CD8-positive, alpha-beta memory T cell (primary cell): ENCODE measurements at regions not wholly inside any gene's neighbourhood (a gene's known extent, or its start where the extent isn't known, plus 50 kb on each side); places are given as distances from the start of the nearest gene placed in this dataset.

Experiments
- CTCF ChIA-PET: fragments of 350-600 bp; sonication (Branson Sonifier 250); formaldehyde crosslinking; loops from one replicate; lab custom pipeline; 2021; ENCODE audit warnings: antibody characterized with exemption; lab: Charles Lee
- POLR2A ChIA-PET: fragments of 350-600 bp; sonication (Branson Sonifier 250); formaldehyde crosslinking; loops from one replicate; lab custom pipeline; 2021; ENCODE audit warnings: antibody characterized with exemption; lab: Charles Lee
- DNase-seq, 5 donors: peaks; one replicate each; pipeline versions ENCODE4 v3.0.0 to v3.0.0-alpha.2; 2020 to 2022; ENCODE audit warnings: mixed read lengths in 1 of 5
- H3K27ac ChIP-seq: one replicate; pipeline ENCODE4 v1.7.0; 2013; ENCODE audit warnings: low read depth, mild to moderate bottlenecking, low read length, moderate library complexity
- H3K27me3 ChIP-seq: 2 replicates; pipeline ENCODE4 v1.7.0; 2013; ENCODE audit warnings: low read length, mild to moderate bottlenecking; ENCODE audit not compliant: insufficient read depth, poor library complexity, severe bottlenecking
- H3K36me3 ChIP-seq: 2 replicates; pipeline ENCODE4 v1.7.0; 2013; ENCODE audit warnings: mild to moderate bottlenecking, low read length, moderate library complexity; ENCODE audit not compliant: insufficient read depth
- H3K4me1 ChIP-seq: 2 replicates; pipeline ENCODE4 v1.7.0; 2013; ENCODE audit warnings: mild to moderate bottlenecking, low read length, moderate library complexity; ENCODE audit not compliant: insufficient read depth
- H3K4me3 ChIP-seq: 2 replicates; pipeline ENCODE4 v1.7.0; 2013; ENCODE audit warnings: mild to moderate bottlenecking, low read length
- H3K9me3 ChIP-seq: 2 replicates; pipeline ENCODE4 v1.7.0; 2013; ENCODE audit warnings: mild to moderate bottlenecking, low read length
- H3K27ac Mint-ChIP-seq, 8 donors: one replicate each; pipeline ENCODE4 v1.8.0; 2020 to 2021; ENCODE audit warnings: mixed read lengths in 8 of 8, mild to moderate bottlenecking in 6 of 8, inconsistent platforms in 3 of 8, moderate library complexity in 3 of 8
- H3K27me3 Mint-ChIP-seq, 2 donors: one replicate each; pipeline ENCODE4 v1.8.0; 2020 to 2021; ENCODE audit warnings: mixed read lengths in 2 of 2, mild to moderate bottlenecking in 1 of 2, moderate library complexity in 1 of 2
- H3K36me3 Mint-ChIP-seq, 3 donors: one replicate each; pipeline ENCODE4 v1.8.0; 2020 to 2021; ENCODE audit warnings: mixed read lengths in 3 of 3, inconsistent platforms in 1 of 3, mild to moderate bottlenecking in 1 of 3
- H3K4me1 Mint-ChIP-seq, 3 donors: one replicate each; pipeline ENCODE4 v1.8.0; 2020 to 2021; ENCODE audit warnings: mixed read lengths in 3 of 3, inconsistent platforms in 1 of 3, mild to moderate bottlenecking in 1 of 3
- H3K4me3 Mint-ChIP-seq, 7 donors: one replicate each; pipeline ENCODE4 v1.8.0; 2020 to 2021; ENCODE audit warnings: mixed read lengths in 7 of 7, mild to moderate bottlenecking in 6 of 7, moderate library complexity in 4 of 7, inconsistent platforms in 2 of 7
- H3K9me3 Mint-ChIP-seq, 5 donors: one replicate each; pipeline ENCODE4 v1.8.0; 2020 to 2022; ENCODE audit warnings: mixed read lengths in 5 of 5, mild to moderate bottlenecking in 3 of 5, moderate library complexity in 2 of 5, inconsistent platforms in 1 of 5

GRCh38 chr16:54340531-54340930, 53.9 kb upstream of the IRX3 start:
- no peak overlapping the region for H3K27ac ChIP-seq
- CTCF ChIA-PET: no interaction called here
- POLR2A ChIA-PET: no interaction called here
- Mint-ChIP-seq H3K4me3 (no peak overlapping the region), H3K36me3 (no peaks in the 10 kb centered on the region), H3K9me3 (no peaks in the 10 kb centered on the region), H3K27me3 (peaks cover 3 to 16% of the 10 kb centered on the region in 2 donors), H3K27ac (no peak overlapping the region), H3K4me1 (no peaks in the 10 kb centered on the region)
- H3K36me3 ChIP-seq: no peaks in the 10 kb centered on the region
- H3K4me1 ChIP-seq: no peaks in the 10 kb centered on the region
- DNase-seq: no peak
- no peaks in the 10 kb centered on the region for H3K27me3 ChIP-seq
- no peaks in the 10 kb centered on the region for H3K9me3 ChIP-seq
- H3K4me3 ChIP-seq: no peak overlapping the region

- Mint-ChIP-seq H3K4me1 (no peaks in the 10 kb centered on the region), H3K27me3 (peaks cover 2 to 13% of the 10 kb centered on the region in 2 donors), H3K27ac (no peak overlapping the region), H3K9me3 (no peaks in the 10 kb centered on the region), H3K36me3 (no peaks in the 10 kb centered on the region), H3K4me3 (no peak overlapping the region)
- no peaks in the 10 kb centered on the region for H3K4me1 ChIP-seq
- H3K4me3 ChIP-seq: no peak overlapping the region
- no peaks in the 10 kb centered on the region for H3K36me3 ChIP-seq
- ChIA-PET CTCF (no interaction called here), POLR2A (no interaction called here)
- no peaks in the 10 kb centered on the region for H3K27me3 ChIP-seq
- no peaks in the 10 kb centered on the region for H3K9me3 ChIP-seq
- no peak overlapping the region for H3K27ac ChIP-seq
- DNase-seq: no peak
Measured at GRCh38 chr16:54336631-54337204, 50.1 kb upstream of the IRX3 start.
